DMS114 treated with DMSO at 0.1 percent for 48 hours (cell line): ENCODE measurements at regions not wholly inside any gene's neighbourhood (a gene's known extent, or its start where the extent isn't known, plus 50 kb on each side); places are given as distances from the start of the nearest gene placed in this dataset.

Experiments
- DNase-seq: peaks from one replicate; lab custom pipeline; 2025; ENCODE audit not compliant: unreplicated experiment; lab: John Stamatoyannopoulos, UW

- no peak for DNase-seq
Observed at GRCh38 chr5:73395256-73395655, 53.3 kb downstream of the FOXD1 start.

- no peak for DNase-seq
Observed at GRCh38 chr5:73394610-73395009, 54.0 kb downstream of the FOXD1 start.

- no peak for DNase-seq
Observed at GRCh38 chr5:73393611-73394489, 54.7 kb downstream of the FOXD1 start.

DNA sequence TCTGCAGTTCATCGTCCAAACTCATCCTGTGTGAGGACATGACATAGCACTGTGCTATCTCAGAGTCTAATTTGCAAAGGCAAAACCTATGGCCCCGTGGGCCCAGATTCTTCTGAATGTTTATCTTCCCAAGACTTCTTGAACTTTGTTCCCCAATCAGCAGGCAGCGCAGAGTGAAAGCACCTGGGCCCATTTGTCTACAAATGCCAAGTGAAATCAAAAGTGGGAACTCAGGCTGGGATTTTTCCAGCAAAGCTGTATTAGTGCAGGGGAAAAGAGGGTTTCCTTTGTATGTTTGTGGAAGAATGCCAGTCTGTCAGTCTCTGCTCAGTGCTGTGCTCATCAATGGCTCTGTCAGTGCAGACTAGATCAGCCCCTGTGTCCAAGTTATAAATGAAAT, 55.8 kb downstream of the FOXD1 start:
- DNase-seq: no peak

- no peak for DNase-seq
Observed at GRCh38 chr5:73391441-73391881, 57.1 kb downstream of the FOXD1 start.

GRCh38 chr5:73390972-73391371, 57.6 kb downstream of the FOXD1 start:
- DNase-seq: no peak

- no peak for DNase-seq
Observed at GRCh38 chr5:73388740-73389139, 59.8 kb downstream of the FOXD1 start.

DNA sequence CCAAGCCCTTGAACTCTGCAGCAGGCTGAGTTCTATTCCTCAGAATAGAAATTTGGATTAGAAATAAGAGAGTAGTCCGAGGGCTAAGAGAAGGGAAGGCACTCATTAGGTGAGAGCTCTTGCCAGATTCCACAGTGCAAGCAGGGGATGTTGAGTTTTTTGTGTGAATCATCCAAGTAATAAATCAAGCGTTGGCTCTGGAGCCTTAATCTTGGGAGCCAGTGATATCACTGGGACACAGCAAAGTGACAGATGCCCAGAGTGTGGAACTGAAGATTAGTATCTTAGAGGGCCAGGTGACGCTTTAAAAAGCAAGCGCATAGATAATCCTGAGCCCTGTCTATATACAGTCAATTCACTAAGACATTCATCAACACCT, 60.3 kb downstream of the FOXD1 start:
- no peak for DNase-seq

DNA sequence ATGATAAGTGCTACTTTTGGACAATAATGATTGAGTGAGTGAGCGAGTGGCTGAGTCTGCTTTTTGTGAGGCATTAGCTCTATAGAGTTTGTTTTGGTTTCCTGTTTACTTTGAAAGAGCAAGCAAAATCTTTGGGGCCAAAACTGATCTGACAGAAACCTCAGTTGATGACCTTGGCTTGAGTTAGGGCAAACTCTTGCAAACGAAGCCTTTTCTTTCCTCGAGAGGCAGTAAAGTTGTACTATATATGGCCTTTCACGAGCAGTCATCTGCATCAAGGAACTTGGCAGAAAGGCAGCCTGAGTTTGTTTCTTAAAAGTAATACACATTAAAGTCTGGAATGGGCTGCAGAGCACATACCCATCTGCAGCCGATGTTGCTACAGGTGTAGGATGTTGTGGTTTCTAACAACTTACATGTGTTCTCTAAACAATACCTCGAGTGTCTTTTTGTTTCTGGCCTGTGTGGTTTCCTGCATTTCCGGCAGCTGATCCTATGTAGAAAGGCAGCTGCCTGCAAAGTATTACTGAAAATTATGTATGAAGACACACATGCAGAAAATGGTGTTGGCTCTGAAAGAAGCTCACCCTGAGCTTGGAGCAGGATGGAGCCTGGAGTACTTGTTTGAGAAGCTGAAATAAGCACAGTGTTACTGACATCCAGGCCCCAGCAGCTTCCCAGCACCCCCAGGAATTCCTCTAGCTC, 60.8 kb downstream of the FOXD1 start:
- no peak for DNase-seq

DNA sequence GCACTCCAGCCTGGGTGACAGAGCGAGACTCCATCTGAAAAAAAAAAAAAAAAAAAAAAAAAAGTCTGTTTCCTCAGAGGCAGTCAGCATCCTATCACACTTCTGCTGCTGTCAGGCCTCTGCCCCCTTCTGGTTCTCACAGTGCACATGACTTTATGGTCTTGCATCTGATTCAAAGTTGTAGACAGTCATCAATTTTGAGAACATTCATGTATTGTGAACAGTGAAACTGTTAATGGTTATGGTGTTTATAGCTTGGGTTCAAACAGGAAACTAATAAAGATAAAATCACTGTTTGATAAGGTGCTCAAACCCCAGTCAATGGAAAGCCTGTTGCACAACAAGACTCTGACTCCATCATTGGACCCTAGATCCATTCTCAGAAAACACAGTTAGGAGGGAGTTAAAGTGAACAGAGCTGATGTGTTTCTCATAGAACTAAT, 61.4 kb downstream of the FOXD1 start:
- no peak for DNase-seq

DNA sequence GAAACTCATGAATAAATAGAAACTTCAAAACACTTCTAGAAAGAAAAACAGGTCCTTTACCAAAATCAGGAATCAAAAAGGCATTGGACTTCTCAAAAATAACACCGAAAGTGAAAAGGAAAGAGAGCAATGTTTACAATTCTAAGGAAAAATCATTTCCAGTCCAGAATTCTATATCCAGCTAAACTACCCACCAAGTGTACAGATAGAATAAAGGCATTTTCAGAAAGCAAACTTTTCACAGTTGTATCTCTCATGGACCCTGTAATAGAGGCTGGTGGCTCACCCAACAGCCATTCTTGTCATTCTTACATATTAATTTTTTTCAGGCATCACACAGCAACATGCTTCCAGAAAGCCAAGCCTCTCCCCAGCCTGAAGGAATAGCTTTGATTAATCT, 63.7 kb downstream of the FOXD1 start:
- no peak for DNase-seq

DNA sequence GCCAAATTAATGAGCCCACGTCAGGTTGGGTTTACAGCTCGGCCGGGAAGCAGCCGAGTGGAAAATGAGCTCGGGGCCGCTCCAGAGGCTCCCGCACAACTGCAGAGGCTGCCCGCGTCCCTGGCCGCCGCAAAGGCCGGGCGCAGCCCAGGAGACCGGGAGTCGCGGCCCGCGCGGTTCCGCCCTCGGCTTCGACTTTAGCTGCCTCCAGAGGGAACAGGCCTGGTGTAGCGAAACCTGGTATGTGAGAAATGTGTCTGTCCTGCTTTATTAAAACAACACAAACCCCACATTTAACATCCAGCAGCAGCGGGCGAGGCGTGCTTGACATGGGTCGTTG, 66.2 kb downstream of the FOXD1 start:
- DNase-seq: no peak

DNA sequence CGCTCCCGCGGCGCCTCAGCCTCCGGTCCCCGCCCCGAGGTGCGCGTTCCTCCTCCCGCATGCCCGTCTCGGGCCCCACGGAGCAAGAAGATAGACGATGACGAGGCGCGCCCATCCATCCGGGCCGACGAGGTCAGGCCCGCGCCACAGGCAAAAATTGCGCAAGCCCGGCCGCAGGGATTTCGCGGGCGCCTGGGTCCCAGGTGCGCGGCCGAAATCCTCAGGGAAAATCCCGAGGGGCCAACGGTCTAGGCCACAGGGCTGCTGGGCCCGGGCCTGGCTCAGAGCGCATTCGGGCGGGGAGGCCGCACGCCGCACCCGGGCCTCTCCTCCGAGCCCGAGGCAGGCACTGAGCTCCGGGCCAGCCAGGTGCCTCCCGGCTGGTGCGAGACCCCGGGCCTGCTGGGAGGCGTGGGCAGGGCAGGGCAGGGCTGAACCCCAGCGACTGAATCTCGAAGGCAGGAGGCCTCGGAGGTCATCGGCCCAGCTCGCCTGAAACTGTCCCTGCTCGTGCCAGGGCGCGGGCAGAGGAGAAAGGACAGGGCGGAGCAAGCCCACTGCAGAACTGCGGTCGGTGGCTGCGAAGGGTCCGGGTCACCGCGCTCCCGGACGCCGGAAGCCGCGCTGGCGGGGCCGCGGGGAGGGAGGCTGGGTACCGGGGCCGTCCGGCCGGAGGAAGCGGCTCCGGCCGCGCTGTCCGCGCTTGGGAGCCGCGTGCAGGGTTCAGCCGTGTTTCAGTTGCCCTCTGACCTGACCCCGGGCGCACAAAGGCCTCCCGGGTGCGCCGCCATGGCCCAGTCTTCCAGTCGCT, 66.8 kb downstream of the FOXD1 start:
- no peak for DNase-seq

- DNase-seq: no peak
Observed at GRCh38 chr5:73380710-73381589, 67.6 kb downstream of the FOXD1 start.

- no peak for DNase-seq
Observed at GRCh38 chr5:73380041-73380440, 68.5 kb downstream of the FOXD1 start.

DNA sequence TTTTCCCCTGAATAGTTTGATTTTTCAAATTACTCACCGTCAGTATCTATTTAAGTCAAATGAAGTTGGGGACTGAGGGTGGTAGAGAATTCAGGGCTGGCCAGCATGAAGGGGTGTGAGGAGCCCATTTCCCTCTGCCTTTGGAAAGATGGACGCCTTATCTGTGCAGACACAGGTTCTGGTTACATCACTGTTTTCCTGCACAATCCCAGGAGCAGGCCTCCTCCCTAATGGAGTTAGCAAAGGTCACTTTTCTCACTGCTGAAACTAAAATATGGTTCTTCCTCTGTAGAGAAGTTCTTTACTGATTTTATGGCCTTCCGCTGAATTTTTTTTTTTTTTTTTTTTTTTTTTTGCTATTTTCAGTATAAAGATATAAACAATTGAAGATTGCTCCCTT, 69.1 kb downstream of the FOXD1 start:
- no peak for DNase-seq

GRCh38 chr5:73378765-73379164, 69.8 kb downstream of the FOXD1 start:
- DNase-seq: no peak

- no peak for DNase-seq
Observed at GRCh38 chr5:73378070-73378469, 70.5 kb downstream of the FOXD1 start.

GRCh38 chr5:73376618-73377170, 71.9 kb downstream of the FOXD1 start:
- DNase-seq: no peak

DNA sequence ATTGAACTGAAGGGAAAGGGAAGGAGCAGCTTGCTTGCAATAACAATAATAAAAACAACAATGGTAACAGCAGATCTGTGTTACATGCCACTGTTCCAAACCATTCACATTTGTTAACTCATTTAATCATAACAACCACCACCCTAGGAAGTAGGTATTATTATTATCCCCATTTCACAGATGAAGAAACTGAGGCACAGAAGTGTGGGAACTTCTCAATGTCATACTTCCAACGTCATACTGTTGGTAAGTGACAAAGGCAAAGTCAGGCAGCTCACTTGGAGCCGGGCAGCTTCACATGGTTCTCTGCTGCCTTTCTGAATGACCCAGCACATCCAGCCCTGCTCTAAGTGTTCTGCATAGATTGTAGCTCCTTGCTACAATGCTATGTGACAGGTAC, 72.6 kb downstream of the FOXD1 start:
- DNase-seq: no peak
